ENCODE measurements at regions not wholly inside any gene's neighbourhood (a gene's known extent, or its start where the extent isn't known, plus 50 kb on each side); places are given as distances from the start of the nearest gene placed in this dataset.

DNA sequence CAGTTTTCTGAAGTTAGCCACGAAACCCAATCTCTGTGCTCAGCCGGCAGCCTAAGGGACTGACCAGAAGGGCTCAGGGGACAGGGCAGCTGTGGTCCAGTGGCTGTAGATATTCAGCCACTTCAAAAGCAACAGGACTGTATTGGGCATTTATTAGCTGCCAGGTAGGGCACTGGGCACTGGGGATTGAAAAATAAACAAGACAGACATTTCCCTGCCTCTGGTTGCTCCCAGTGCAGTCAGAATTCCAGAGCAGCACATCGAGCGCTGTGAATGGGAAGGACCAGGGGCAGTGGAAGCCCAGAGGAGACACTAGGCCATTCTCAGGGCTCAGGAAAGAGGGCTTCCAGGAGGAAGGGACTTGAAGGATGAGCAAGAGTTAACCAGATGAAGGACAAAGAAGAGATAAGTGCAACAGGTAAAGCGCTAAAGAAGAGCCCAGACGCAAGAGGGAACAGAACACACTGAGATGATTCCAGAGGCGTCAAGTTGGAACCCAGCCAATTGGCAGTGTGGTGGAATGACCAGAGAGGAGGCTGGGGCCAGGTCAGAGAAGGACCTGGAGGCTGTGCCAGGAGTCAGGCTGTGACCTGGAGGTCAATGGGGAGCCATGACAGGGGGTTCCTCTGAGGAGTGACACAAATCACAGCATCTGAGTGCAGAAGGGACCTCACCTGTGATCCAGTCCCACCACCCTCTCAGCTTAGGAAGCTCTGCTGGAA, 122.5 kb upstream of the ZNF618 start:
- Histone ChIP-seq H3K27ac (ENCODE audit: insufficient read depth, low read length) (no peak overlapping the region), H3K4me2 (ENCODE audit: low read depth, low read length) (no peak overlapping the region), H2BK120ac (ENCODE audit: low read depth, low read length) (no peak overlapping the region), H3K18ac (ENCODE audit: low read depth, low read length) (no peak overlapping the region), H3K4me3 (ENCODE audit: insufficient read depth, low read depth, low read length) (no peak overlapping the region), H4K91ac (ENCODE audit: insufficient read depth, low read depth, low read length) (no peak overlapping the region), H4K5ac (ENCODE audit: low read depth, low read length) (no peak overlapping the region), H2BK20ac (ENCODE audit: low read depth, low read length) (no peak overlapping the region), H3K4ac (ENCODE audit: low read depth, low read length) (no peak overlapping the region), H2BK15ac (ENCODE audit: low read depth, low read length) (no peak overlapping the region), H2BK5ac (ENCODE audit: low read depth, low read length, poor library complexity, severe bottlenecking) (no peak overlapping the region), H3K9ac (ENCODE audit: low read depth, low read length) (no peak overlapping the region), H2AK9ac (replicated peaks; ENCODE audit: low read depth, low read length, poor library complexity) (no peak overlapping the region), H3K9me3 (ENCODE audit: control insufficient read depth, insufficient read depth, low read length) (no peaks in the 10 kb centered on the region), H4K20me1 (ENCODE audit: insufficient read depth, low read length) (no peaks in the 10 kb centered on the region), H3K36me3 (ENCODE audit: control insufficient read depth, insufficient read depth, low read length) (no peaks in the 10 kb centered on the region), H3K23ac (ENCODE audit: low read depth, low read length) (no peak overlapping the region), H3K9me1 (ENCODE audit: insufficient read depth, low read length) (no peaks in the 10 kb centered on the region), H3K56ac (ENCODE audit: extremely low read depth, insufficient read depth, low read length) (no peak overlapping the region), H3K79me1 (ENCODE audit: low read depth in 1 of 2, low read length in 2 of 2) (no peaks in the 10 kb centered on the region), H2AK5ac (ENCODE audit: low read depth, low read length) (no peak overlapping the region), H3K14ac (replicated peaks; ENCODE audit: low read depth, low read length) (no peak overlapping the region), H2AFZ (replicated peaks; ENCODE audit: low read length, poor library complexity) (no peak overlapping the region), H4K8ac (ENCODE audit: low read depth in 2 of 2, low read length in 2 of 2) (no peak overlapping the region), H3K27me3 (ENCODE audit: control insufficient read depth, insufficient read depth, low read length) (peaks cover 32% of the 10 kb centered on the region), H3K4me1 (ENCODE audit: control insufficient read depth, insufficient read depth, low read length) (no peaks in the 10 kb centered on the region)
- TF ChIP-seq CHD1 (IDR thresholded peaks at IDR 0.05; ENCODE audit: low read depth, low read length) (no peak), NFE2L2 (IDR thresholded peaks at IDR 0.05; ENCODE audit: low read depth, low read length) (no peak), RCOR1 (IDR thresholded peaks at IDR 0.05; ENCODE audit: insufficient replicate concordance, low read length) (no peak), RFX5 (IDR thresholded peaks at IDR 0.05; ENCODE audit: low read depth, low read length) (no peak), POLR2A (IDR thresholded peaks at IDR 0.05; ENCODE audit: low read depth, low read length) (no peak), MAFK (IDR thresholded peaks at IDR 0.05; ENCODE audit: low read depth, low read length) (no peak), SMC3 (IDR thresholded peaks at IDR 0.05; ENCODE audit: low read depth, low read length) (no peak), MXI1 (IDR thresholded peaks at IDR 0.05; ENCODE audit: borderline replicate concordance, low read depth, low read length) (no peak), MAZ (IDR thresholded peaks at IDR 0.05; ENCODE audit: borderline replicate concordance, low read depth, low read length) (no peak), FOS (IDR thresholded peaks at IDR 0.05; ENCODE audit: low read depth, low read length) (no peak), CEBPB (IDR thresholded peaks at IDR 0.05; ENCODE audit: low read depth, low read length) (no peak), BHLHE40 (IDR thresholded peaks at IDR 0.05; ENCODE audit: low read depth, low read length) (no peak), RAD21 (IDR thresholded peaks at IDR 0.05; ENCODE audit: low read length) (no peak)
- TF ChIP-seq, protein P1, sequence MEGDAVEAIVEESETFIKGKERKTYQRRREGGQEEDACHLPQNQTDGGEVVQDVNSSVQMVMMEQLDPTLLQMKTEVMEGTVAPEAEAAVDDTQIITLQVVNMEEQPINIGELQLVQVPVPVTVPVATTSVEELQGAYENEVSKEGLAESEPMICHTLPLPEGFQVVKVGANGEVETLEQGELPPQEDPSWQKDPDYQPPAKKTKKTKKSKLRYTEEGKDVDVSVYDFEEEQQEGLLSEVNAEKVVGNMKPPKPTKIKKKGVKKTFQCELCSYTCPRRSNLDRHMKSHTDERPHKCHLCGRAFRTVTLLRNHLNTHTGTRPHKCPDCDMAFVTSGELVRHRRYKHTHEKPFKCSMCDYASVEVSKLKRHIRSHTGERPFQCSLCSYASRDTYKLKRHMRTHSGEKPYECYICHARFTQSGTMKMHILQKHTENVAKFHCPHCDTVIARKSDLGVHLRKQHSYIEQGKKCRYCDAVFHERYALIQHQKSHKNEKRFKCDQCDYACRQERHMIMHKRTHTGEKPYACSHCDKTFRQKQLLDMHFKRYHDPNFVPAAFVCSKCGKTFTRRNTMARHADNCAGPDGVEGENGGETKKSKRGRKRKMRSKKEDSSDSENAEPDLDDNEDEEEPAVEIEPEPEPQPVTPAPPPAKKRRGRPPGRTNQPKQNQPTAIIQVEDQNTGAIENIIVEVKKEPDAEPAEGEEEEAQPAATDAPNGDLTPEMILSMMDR (conservative IDR thresholded peaks at IDR 0.05; ENCODE audit: low read depth, low read length), result no peak
- TF ChIP-seq, protein P2, sequence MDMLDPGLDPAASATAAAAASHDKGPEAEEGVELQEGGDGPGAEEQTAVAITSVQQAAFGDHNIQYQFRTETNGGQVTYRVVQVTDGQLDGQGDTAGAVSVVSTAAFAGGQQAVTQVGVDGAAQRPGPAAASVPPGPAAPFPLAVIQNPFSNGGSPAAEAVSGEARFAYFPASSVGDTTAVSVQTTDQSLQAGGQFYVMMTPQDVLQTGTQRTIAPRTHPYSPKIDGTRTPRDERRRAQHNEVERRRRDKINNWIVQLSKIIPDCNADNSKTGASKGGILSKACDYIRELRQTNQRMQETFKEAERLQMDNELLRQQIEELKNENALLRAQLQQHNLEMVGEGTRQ (IDR thresholded peaks at IDR 0.05; ENCODE audit: low read depth, low read length), result no peak
- TF ChIP-seq, protein P3, sequence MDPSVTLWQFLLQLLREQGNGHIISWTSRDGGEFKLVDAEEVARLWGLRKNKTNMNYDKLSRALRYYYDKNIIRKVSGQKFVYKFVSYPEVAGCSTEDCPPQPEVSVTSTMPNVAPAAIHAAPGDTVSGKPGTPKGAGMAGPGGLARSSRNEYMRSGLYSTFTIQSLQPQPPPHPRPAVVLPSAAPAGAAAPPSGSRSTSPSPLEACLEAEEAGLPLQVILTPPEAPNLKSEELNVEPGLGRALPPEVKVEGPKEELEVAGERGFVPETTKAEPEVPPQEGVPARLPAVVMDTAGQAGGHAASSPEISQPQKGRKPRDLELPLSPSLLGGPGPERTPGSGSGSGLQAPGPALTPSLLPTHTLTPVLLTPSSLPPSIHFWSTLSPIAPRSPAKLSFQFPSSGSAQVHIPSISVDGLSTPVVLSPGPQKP (IDR thresholded peaks at IDR 0.05; ENCODE audit: borderline replicate concordance, low read depth, low read length), result no peak
- ChIA-PET POLR2A (ENCODE audit: unreplicated experiment) (interaction anchor here (0.6 kb wide), 1 partner anchor 25 kb away, joined by 3 read pairs; no protein-coding TSS in a partner anchor), CTCF (no interaction called here)
- 66% methylated on average over 7 of the region's 7 CpGs; no CpG with 5 or more reads in 1 of the 2 experiments for WGBS, 2 experiments (ENCODE audit: extremely low coverage in 2 of 2, insufficient read length in 1 of 2)
- no peak for ATAC-seq (ENCODE audit: low read depth)
- dilution Hi-C loops (cut with HindIII; ENCODE audit: low sequenced_read_pairs, unreplicated experiment) (no loop called here), in situ Hi-C loops (cut with MboI; ENCODE audit: low sequenced_read_pairs) (loop anchor here (25.0 kb wide), 1 partner anchor 109 kb away; no protein-coding TSS in a partner anchor), intact Hi-C loops (cut with micrococcal nuclease) (no loop called here)
- no TSS peak for BruUV-seq (replicated peaks)
- no peak for DNase-seq

Measured in IMR-90 (cell line).